HepG2 (cell line): ENCODE measurements at regions not wholly inside any gene's neighbourhood (a gene's known extent, or its start where the extent isn't known, plus 50 kb on each side); places are given as distances from the start of the nearest gene placed in this dataset.

Experiments
- CREB1 ChIP-seq, 2 experiments: fragments of 450-650 bp in 1 of 2; IDR thresholded peaks; 2 replicates each; pipeline ENCODE4 v1.6.1; 2016 to 2017; ENCODE audit warnings: control low read depth in 1 of 2, mild to moderate bottlenecking in 1 of 2, missing compliant biosample characterization in 1 of 2, missing genetic modification characterization in 1 of 2
- DMAP1 ChIP-seq: IDR thresholded peaks from 2 replicates; pipeline ENCODE4 v1.6.1; 2016
- POLR2AphosphoS2 ChIP-seq: IDR thresholded peaks from 2 replicates; pipeline ENCODE4 v1.6.1; 2011; ENCODE audit warnings: low read depth, low read length, improper control_type of control experiment
- SIN3A ChIP-seq: IDR thresholded peaks from 2 replicates; pipeline ENCODE4 v1.6.1; 2011; ENCODE audit warnings: low read depth, mild to moderate bottlenecking, control low read depth, low read length, borderline replicate concordance
- SPEN ChIP-seq: sonication (generic); formaldehyde crosslinking; IDR thresholded peaks from 2 replicates; pipeline ENCODE4 v1.5.1; 2020; ENCODE audit warnings: low read depth, mild to moderate bottlenecking, missing genetic modification reagents
- ZFP36L2 ChIP-seq: sonication (generic); formaldehyde crosslinking; IDR thresholded peaks from 2 replicates; pipeline ENCODE4 v1.4.0; 2020; ENCODE audit warnings: missing genetic modification reagents
- ZNF274 ChIP-seq: sonication (generic); formaldehyde crosslinking; IDR thresholded peaks from 2 replicates; pipeline ENCODE4 v1.5.1; 2020; ENCODE audit warnings: mild to moderate bottlenecking, missing genetic modification reagents
- TF ChIP-seq, protein P1 (sequence below), 2 experiments: sonication (generic) in 1 of 2; formaldehyde crosslinking in 1 of 2; IDR thresholded peaks; 2 replicates each; pipeline versions ENCODE4 v1.5.1 to v1.6.1; 2011 to 2020; ENCODE audit warnings: borderline replicate concordance in 1 of 2, low read depth in 1 of 2, low read length in 1 of 2, mild to moderate bottlenecking in 1 of 2, missing genetic modification reagents in 1 of 2, moderate library complexity in 1 of 2
- TF ChIP-seq, protein P2 (sequence below): sonication (generic); formaldehyde crosslinking; IDR thresholded peaks from 2 replicates; pipeline ENCODE4 v1.5.1; 2020; ENCODE audit warnings: mild to moderate bottlenecking, missing genetic modification reagents
- TF ChIP-seq, protein P3 (sequence below): sonication (generic); formaldehyde crosslinking; IDR thresholded peaks from 2 replicates; pipeline ENCODE4 v1.5.0; 2020; ENCODE audit warnings: mild to moderate bottlenecking, missing genetic modification reagents, moderate library complexity
- TF ChIP-seq, protein P4 (sequence below), 2 experiments: sonication (generic) in 1 of 2; formaldehyde crosslinking in 1 of 2; IDR thresholded peaks; 2 replicates each; pipeline versions ENCODE4 v1.4.0 to v1.6.1; 2016 to 2020; ENCODE audit warnings: borderline replicate concordance in 1 of 2, low read depth in 1 of 2, mild to moderate bottlenecking in 1 of 2, missing genetic modification reagents in 1 of 2

DNA sequence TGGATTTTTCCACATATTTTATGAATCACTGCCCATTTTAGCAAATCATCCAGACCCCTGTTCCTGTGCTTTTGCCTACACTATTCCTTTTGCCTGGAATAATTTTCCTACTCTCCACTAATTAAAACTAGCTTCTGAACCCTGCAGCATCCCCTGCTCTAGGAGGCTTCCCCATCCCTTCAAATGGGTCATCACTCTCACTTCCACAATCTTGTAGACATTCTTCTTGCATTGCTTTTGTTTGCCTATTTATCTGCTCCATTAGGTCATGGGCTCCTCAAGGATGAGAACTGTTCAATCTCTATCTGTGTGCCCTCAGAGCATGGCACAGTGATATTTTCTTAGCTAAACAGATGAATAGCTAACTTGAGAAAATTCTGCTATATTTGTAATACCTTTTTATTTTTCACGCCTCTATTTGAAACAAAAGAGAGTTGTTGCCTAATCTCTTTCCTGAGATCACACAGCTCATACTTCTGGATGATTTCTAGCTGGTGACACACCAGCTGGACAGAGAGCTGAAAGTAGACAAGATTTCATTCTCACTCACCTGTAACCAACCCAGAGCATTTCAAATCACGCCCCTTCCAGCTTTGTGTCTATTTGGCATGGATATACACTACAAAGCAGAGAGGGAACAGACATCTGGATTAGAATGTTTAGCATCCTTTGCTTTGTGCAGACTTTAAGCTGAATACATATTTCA is 466.0 kb downstream of the FOXO1 start:
- TF ChIP-seq, protein P1, sequence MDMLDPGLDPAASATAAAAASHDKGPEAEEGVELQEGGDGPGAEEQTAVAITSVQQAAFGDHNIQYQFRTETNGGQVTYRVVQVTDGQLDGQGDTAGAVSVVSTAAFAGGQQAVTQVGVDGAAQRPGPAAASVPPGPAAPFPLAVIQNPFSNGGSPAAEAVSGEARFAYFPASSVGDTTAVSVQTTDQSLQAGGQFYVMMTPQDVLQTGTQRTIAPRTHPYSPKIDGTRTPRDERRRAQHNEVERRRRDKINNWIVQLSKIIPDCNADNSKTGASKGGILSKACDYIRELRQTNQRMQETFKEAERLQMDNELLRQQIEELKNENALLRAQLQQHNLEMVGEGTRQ (IDR thresholded peaks at IDR 0.05; ENCODE audit: low read depth, low read length) = no peak
- TF ChIP-seq, protein P1 (CRISPR knock-in tag; IDR thresholded peaks at IDR 0.05; ENCODE audit: borderline replicate concordance) = no peak
- TF ChIP-seq CREB1 (IDR thresholded peaks at IDR 0.05) = no peak
- no peak for TF ChIP-seq CREB1 (CRISPR knock-in tag; IDR thresholded peaks at IDR 0.05)
- TF ChIP-seq, protein P2, sequence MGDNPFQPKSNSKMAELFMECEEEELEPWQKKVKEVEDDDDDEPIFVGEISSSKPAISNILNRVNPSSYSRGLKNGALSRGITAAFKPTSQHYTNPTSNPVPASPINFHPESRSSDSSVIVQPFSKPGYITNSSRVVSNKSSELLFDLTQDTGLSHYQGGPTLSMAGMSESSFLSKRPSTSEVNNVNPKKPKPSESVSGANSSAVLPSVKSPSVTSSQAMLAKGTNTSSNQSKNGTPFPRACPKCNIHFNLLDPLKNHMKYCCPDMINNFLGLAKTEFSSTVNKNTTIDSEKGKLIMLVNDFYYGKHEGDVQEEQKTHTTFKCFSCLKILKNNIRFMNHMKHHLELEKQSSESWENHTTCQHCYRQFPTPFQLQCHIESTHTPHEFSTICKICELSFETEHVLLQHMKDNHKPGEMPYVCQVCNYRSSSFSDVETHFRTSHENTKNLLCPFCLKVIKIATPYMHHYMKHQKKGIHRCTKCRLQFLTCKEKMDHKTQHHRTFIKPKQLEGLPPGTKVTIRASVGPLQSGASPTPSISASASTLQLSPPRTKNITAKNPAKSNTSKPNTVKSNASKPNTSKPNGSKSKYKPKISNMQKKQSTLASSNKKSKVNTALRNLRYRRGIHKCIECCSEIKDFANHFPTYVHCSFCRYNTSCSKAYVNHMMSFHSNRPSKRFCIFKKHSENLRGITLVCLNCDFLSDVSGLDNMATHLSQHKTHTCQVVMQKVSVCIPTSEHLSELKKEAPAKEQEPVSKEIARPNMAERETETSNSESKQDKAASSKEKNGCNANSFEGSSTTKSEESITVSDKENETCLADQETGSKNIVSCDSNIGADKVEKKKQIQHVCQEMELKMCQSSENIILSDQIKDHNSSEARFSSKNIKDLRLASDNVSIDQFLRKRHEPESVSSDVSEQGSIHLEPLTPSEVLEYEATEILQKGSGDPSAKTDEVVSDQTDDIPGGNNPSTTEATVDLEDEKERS (CRISPR knock-in tag) = no peak
- TF ChIP-seq, protein P3, sequence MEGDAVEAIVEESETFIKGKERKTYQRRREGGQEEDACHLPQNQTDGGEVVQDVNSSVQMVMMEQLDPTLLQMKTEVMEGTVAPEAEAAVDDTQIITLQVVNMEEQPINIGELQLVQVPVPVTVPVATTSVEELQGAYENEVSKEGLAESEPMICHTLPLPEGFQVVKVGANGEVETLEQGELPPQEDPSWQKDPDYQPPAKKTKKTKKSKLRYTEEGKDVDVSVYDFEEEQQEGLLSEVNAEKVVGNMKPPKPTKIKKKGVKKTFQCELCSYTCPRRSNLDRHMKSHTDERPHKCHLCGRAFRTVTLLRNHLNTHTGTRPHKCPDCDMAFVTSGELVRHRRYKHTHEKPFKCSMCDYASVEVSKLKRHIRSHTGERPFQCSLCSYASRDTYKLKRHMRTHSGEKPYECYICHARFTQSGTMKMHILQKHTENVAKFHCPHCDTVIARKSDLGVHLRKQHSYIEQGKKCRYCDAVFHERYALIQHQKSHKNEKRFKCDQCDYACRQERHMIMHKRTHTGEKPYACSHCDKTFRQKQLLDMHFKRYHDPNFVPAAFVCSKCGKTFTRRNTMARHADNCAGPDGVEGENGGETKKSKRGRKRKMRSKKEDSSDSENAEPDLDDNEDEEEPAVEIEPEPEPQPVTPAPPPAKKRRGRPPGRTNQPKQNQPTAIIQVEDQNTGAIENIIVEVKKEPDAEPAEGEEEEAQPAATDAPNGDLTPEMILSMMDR (CRISPR knock-in tag) = no peak
- TF ChIP-seq SPEN (CRISPR knock-in tag) = no peak
- TF ChIP-seq POLR2AphosphoS2 = no peak
- TF ChIP-seq ZFP36L2 = no peak
- TF ChIP-seq, protein P4, sequence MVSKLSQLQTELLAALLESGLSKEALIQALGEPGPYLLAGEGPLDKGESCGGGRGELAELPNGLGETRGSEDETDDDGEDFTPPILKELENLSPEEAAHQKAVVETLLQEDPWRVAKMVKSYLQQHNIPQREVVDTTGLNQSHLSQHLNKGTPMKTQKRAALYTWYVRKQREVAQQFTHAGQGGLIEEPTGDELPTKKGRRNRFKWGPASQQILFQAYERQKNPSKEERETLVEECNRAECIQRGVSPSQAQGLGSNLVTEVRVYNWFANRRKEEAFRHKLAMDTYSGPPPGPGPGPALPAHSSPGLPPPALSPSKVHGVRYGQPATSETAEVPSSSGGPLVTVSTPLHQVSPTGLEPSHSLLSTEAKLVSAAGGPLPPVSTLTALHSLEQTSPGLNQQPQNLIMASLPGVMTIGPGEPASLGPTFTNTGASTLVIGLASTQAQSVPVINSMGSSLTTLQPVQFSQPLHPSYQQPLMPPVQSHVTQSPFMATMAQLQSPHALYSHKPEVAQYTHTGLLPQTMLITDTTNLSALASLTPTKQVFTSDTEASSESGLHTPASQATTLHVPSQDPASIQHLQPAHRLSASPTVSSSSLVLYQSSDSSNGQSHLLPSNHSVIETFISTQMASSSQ (IDR thresholded peaks at IDR 0.05; ENCODE audit: low read depth) = no peak
- TF ChIP-seq, protein P4 (CRISPR knock-in tag; IDR thresholded peaks at IDR 0.05; ENCODE audit: borderline replicate concordance) = no peak
- TF ChIP-seq SIN3A = no peak
- no peak for TF ChIP-seq ZNF274
- TF ChIP-seq DMAP1 = no peak
